GM21723 (cell line): ENCODE measurements at regions not wholly inside any gene's neighbourhood (a gene's known extent, or its start where the extent isn't known, plus 50 kb on each side); places are given as distances from the start of the nearest gene placed in this dataset.
"Not testable (repeated sequence)": the region's sequence is repeated elsewhere in the genome, so short reads cannot be mapped to it uniquely, and the experiment has no call there.

Experiments
- ATAC-seq: cut with Tn5 transposase; IDR thresholded peaks from one replicate; pipeline ENCODE4 v1.9.1; 2021; ENCODE audit warnings: mild to moderate bottlenecking, moderate library complexity; ENCODE audit not compliant: unreplicated experiment

DNA sequence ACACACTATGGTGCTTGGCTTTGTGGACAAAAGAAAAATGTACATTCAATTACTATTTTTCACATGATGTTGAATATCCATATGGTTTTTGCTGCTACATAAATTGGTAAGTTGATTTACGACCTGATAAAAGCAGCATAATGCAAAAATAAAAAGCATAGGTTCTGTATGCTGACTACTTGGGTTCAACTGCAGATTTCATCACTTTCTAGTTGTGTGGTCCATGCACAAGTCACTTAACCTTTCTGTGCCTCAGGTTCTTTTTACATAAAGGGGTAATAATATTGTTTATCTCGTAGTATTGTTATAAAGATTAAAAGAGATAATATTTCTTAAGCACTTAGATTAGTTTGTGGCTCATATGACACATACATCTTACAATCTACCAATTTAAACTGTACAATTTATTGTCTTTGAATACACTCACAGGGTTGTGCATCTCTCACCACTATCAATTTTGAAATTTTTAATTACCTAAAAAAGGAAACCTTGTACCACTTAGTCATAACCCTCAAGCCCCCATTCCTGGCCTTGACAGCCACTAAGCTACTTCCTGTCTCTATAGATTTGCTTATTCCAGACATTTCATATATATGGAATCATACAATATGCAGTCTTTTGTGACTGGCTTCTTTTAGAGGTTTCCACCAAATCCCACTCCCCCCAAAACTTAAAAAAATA lies 1443.9 kb downstream of the SUCLG1 start:
- ATAC-seq, result no peak

GRCh38 chr2:83014462-83014861 lies 1444.6 kb downstream of the SUCLG1 start:
- no peak for ATAC-seq

DNA sequence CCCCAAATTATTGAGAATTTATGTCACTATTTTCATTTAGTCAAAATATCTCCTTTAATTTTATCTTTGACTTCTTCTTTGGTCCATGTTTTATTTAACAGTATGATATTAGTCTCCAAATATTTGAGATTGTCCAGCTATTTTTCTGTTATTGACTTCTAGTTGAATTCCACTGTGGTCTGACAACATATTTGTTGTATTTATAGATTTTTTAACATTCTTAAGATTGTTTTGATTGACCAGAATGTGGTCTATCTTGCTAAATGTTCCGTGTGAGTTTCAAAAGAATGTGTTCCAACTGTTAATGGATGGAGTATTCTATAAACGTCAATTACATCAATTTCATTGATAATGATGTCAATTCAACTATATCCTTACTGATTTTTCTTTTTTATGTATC lies 1452.1 kb downstream of the SUCLG1 start:
- ATAC-seq, result no peak

- no peak for ATAC-seq
These were observed 1455.5 kb downstream of the SUCLG1 start for GRCh38 chr2:83003555-83003954.

DNA sequence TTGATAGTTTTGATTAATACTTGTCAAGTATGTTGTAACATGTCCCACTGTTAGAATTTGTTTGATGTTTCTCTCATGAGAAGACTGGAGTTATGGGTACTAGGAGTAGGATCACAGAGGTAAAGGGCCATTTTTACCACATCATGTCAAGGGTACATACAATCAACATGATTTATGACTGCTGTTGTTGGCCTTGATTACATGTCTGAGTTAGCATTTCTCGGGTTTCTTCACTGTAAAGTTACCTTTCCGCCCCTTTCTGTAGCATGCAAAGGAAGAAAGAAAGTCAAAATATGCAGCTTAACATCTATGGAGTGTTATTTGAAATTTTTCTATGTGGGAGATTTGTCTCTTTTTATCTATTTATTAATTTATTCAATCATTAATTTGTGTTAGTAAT lies 1456.4 kb downstream of the SUCLG1 start:
- no peak for ATAC-seq

DNA sequence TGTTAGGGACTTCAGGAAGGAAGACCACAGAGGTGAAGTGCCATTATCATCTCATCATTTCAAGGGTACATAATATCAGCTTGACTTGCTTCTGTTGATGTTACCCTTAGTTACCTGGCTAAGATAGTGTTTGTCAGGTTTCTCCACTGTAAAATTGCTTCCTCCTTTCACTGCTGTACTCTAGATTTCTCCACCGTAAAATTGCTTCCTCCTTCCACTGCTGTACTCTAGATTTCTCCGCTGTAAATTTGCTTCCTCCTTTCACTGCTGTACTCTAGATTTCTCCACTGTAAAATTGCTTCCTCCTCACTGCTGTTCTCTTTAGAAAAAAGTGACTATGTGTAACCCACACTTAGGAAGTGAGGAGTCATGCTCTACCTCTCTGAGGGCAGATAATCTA lies 1460.3 kb downstream of the SUCLG1 start:
- no peak for ATAC-seq

- no peak for ATAC-seq
These were observed 1462.9 kb downstream of the SUCLG1 start for GRCh38 chr2:82996217-82996616.

DNA sequence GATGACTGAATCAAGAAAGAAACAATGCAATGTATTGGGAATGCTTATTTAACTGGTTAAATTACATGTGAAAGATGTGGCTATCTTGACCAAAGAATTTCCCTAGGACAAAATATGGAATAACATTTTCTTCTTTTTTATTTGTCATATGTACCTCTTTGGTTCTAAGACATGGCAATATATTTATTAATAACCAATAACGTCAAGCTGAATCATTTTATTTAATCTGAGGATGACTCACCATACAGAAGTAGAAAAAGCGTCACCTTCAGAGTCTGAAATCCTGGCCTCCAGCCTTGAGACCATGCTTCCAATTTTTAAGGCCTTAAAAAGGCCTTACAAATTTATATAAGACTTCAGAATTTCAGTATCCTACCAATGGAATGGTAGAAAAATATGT lies 1464.9 kb downstream of the SUCLG1 start:
- no peak for ATAC-seq

GRCh38 chr2:82993609-82994008 lies 1465.5 kb downstream of the SUCLG1 start:
- ATAC-seq, result no peak

DNA sequence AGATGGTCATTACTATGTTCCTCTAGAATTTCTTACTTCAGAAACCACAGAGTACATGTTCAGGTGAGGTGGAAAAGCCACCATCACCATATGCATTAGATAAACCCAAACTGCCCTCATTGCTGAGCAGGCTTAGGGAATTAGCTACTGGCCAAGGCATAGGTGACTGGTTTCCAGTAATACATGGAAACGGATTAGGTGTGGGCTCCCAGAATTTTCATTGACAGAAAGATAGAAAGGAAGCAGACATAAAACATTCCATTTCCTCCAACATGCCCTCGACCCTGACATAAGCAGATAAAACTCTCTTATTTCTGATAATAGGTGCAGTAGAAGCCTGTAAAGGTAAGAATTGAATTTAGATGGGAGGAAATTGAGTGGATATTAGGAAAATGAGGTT lies 1466.1 kb downstream of the SUCLG1 start:
- no peak for ATAC-seq

DNA sequence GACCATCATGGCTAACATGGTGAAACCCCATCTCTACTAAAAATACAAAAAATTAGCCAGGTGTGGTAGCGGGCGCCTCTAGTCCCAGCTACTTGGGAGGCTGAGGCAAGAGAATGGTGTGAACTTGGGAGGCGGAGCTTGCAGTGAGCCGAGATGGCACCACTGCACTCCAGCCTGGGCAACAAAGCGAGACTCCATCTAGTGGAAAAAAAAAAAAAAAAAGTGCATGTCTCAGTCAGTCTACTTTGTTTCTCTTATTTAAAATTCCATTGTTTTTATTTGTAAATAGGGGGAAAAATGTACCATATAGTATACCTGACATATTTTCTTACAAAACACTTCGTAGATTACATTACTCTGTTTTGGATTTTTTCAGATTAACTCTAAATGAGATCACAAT lies 1471.4 kb downstream of the SUCLG1 start:
- not testable (repeated sequence) for ATAC-seq

GRCh38 chr2:82986899-82987298 lies 1472.2 kb downstream of the SUCLG1 start:
- no peak for ATAC-seq

DNA sequence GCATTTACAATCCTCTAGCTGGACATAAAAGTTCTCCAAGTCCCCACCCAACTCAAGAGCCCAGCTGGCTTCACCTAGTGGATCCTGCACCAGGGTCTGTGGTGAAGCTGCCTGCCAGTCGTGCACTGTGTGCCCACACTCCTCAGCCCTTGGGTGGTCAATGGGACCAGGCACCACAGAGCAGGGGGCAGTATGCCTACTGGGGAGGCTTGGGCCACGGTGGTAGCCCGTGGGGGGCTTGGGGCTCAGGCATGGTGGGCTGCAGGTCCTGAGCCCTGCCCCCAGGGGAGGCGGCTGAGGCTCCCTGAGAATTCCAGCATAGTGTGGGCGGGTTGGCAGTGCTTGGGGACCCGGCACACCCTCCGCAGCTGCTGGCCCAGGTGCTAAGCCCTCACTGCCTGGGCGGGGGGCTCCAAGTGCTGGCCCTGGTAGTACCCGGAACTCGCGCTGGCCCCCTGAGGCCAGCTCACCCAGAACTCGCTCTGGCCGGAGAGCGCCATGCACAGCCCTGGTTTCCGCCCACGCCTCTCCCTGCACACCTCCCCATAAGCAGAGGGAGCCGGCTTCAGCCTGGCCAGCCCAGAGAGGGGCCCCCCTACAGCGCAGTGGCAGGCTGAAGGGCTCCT lies 1473.4 kb downstream of the SUCLG1 start:
- no peak for ATAC-seq

DNA sequence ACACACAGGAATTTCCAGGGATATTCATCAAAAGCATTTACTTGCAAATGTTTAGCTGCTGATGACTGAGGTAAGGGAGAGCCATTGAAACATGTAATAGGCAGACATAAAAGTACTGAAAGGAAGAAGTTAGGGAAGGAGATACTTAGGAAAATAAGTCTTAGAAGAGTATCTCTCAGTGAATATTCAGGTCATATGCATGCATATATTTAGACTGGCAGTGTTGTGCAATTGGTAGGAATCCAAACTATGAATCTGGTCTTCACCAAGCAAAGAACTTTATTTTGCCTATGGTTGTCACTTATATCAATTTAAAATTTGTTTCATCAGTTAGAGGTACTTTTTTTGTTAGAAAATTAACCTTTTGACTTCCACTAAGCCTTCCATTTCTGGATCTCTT lies 1490.7 kb downstream of the SUCLG1 start:
- ATAC-seq, result no peak

DNA sequence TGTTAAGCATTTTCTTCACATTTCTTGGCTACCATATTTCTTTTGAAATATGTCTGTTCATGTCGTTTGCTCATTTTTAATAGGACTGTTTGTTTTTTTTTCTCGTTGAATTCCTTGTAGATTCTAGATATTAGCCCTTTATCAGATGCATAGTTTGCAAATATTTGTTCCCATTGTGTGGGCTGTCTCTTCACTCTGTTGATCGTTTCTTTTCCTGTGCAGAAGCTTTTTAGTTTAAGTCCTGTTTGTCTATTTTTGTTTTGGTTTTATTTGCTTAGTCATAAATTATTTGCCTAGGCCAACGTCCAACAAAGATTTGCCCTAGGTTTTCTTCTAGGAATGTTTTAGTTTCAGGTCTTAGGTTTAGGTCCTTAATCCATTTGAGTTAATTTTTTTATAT lies 1494.7 kb downstream of the SUCLG1 start:
- ATAC-seq, result no peak

DNA sequence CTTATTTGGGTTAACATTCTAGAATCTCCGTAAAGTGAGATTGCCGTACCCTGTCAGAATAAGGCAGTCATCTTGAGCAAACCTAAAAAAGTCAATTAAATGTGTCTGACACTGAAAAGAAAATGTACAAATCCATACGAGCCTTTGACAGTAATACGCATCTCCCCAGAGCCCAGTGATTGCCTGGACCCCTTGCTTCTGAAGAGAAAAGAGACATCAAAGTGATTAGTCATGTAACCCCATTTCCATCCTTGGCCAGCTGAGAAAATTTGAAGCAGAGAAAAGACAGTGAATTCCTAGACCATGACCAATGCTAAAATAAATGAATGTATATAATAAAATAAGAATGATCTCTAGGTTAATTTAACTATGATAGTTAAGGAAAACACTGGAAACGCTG lies 1499.4 kb downstream of the SUCLG1 start:
- no peak for ATAC-seq

- ATAC-seq, result no peak
These were observed 1504.2 kb downstream of the SUCLG1 start for GRCh38 chr2:82954868-82955267.

DNA sequence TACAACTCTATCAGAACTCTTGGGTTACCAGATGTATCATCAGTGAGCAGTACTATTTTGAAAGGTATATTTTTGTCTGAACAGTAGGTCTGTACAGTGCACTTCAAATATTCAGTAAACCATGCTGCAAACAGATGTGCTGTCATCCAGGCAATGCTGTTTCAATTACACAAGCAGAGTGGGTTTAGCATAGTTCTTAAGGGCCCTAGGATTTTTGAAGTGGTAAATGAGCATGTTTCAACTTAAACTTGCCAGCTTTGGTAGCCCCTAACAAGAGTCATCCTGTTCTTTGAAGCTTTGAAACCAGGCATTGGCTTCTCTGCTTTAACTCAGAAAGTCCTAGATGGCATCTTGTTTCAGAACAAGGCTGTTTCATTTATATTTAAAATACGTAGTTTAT lies 1519.9 kb downstream of the SUCLG1 start:
- ATAC-seq, result no peak

- ATAC-seq, result not testable (repeated sequence)
These were observed 1520.7 kb downstream of the SUCLG1 start for GRCh38 chr2:82938321-82938845.

GRCh38 chr2:82913566-82913965 lies 1545.5 kb downstream of the SUCLG1 start:
- no peak for ATAC-seq

DNA sequence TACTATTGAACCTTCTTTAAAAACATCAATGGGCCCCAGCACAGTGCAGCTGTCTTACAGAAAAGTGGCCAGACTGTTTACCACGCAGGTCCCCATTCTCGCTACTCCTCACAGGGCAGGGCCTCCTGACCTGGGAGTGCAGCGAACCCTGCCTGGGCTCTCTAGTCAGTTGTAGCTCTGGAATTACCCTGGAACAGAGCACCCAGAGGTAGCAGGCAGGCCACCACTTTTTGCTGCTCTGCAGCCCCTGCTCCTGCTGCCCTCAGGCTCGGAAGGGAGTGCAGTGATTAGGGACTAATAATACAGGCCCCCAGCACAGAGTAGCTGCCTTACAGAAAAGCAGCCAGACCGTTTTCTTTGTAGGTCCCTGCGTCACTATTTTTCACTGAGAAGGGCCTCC lies 1563.0 kb downstream of the SUCLG1 start:
- no peak for ATAC-seq

- no peak for ATAC-seq
These were observed 1565.9 kb downstream of the SUCLG1 start for GRCh38 chr2:82893190-82893589.

- no peak for ATAC-seq
These were observed 1579.3 kb downstream of the SUCLG1 start for GRCh38 chr2:82879803-82880202.
